Suprapubic skin (tissue), 4 donors: ENCODE measurements at regions not wholly inside any gene's neighbourhood (a gene's known extent, or its start where the extent isn't known, plus 50 kb on each side); places are given as distances from the start of the nearest gene placed in this dataset.

Experiments
- POLR2A ChIP-seq, 2 donors: fragments of 450-650 bp; IDR thresholded peaks; one replicate each; pipeline ENCODE4 v1.6.1; 2017; ENCODE audit warnings: antibody characterized with exemption in 2 of 2, mild to moderate bottlenecking in 2 of 2, moderate library complexity in 2 of 2
- POLR2AphosphoS5 ChIP-seq, 3 donors: sonication (generic); formaldehyde crosslinking; IDR thresholded peaks; one replicate each; pipeline ENCODE4 v1.6.1; 2017; ENCODE audit warnings: antibody characterized with exemption in 3 of 3

- no peak for TF ChIP-seq POLR2A (IDR thresholded peaks at IDR 0.05)
- TF ChIP-seq POLR2AphosphoS5 (IDR thresholded peaks at IDR 0.05): no peak
These were observed 1323.5 kb upstream of the SLC10A2 start for GRCh38 chr13:104389691-104390090.
